Endothelial cell of umbilical vein (primary cell): ENCODE measurements at regions not wholly inside any gene's neighbourhood (a gene's known extent, or its start where the extent isn't known, plus 50 kb on each side); places are given as distances from the start of the nearest gene placed in this dataset.

Experiments
- BruUV-seq: library from RNA; stranded (reverse); fragments of 400-500 nt; replicated peaks from 2 replicates; lab custom pipeline; 2021; lab: Mats Ljungman, UMichigan
- CTCF ChIA-PET: fragments of 300-600, 350-600 bp; sonication (Branson Sonifier 250); formaldehyde crosslinking; loops from one replicate; lab custom pipeline; 2021; ENCODE audit warnings: antibody characterized with exemption, inconsistent platforms; lab: Charles Lee
- POLR2A ChIA-PET: fragments of 300-600, 350-600 bp; sonication (Branson Sonifier 250); formaldehyde crosslinking; loops from one replicate; lab custom pipeline; 2021; ENCODE audit warnings: antibody characterized with exemption, inconsistent platforms; lab: Charles Lee
- DNase-seq: peaks from one replicate; pipeline ENCODE4 v3.0.0-alpha.2; 2011; ENCODE audit warnings: low read depth, low spot score
- FAIRE-seq: peaks from 2 replicates; lab custom pipeline; 2011; peaks lifted over from hg19 to GRCh38; lab: Jason Lieb, UNC
- H2AFZ ChIP-seq: 2 replicates; pipeline ENCODE4 v1.6.0; 2012; ENCODE audit warnings: low read depth, low read length, control low read depth, inconsistent platforms
- H3K27ac ChIP-seq: 2 replicates; pipeline ENCODE4 v1.5.1; 2011; ENCODE audit warnings: low read depth, mild to moderate bottlenecking, control low read depth, low read length, moderate library complexity; ENCODE audit not compliant: insufficient read depth
- H3K27me3 ChIP-seq, 2 experiments: 2 replicates each; pipeline versions ENCODE4 v1.6.0 to v1.6.1; 2011; ENCODE audit warnings: low read length in 2 of 2, mixed read lengths in 1 of 2; ENCODE audit not compliant: control insufficient read depth in 2 of 2, insufficient read depth in 2 of 2
- H3K36me3 ChIP-seq, 2 experiments: 2 replicates in 1 of 2; 3 replicates in 1 of 2; pipeline ENCODE4 v1.5.1; 2011; ENCODE audit warnings: low read length in 2 of 2, mild to moderate bottlenecking in 1 of 2, moderate library complexity in 1 of 2; ENCODE audit not compliant: control insufficient read depth in 2 of 2, insufficient read depth in 2 of 2; ENCODE audit errors: extremely low read depth in 1 of 2
- H3K4me1 ChIP-seq: 3 replicates; pipeline ENCODE4 v1.5.1; 2011; ENCODE audit warnings: mild to moderate bottlenecking, low read length; ENCODE audit not compliant: control insufficient read depth, insufficient read depth; ENCODE audit errors: extremely low read depth
- H3K4me2 ChIP-seq: 2 replicates; pipeline ENCODE4 v1.6.1; 2011; ENCODE audit warnings: low read length, control low read depth, mixed read lengths; ENCODE audit not compliant: insufficient read depth
- H3K4me3 ChIP-seq, 3 experiments: fragments of 200-600 bp in 1 of 3; sonication (generic), shearing (Covaris generic) in 1 of 3; replicated peaks in 1 of 3; 2 replicates each; pipeline ENCODE4 v1.5.1; 2011 to 2016; ENCODE audit warnings: control low read depth in 3 of 3, low read length in 3 of 3, mild to moderate bottlenecking in 2 of 3, inconsistent platforms in 1 of 3, low read depth in 1 of 3, moderate library complexity in 1 of 3; ENCODE audit not compliant: insufficient read depth in 1 of 3
- H3K79me2 ChIP-seq: 2 replicates; pipeline ENCODE4 v1.6.0; 2012; ENCODE audit warnings: low read length, inconsistent platforms; ENCODE audit not compliant: control insufficient read depth, insufficient read depth
- H3K9ac ChIP-seq: replicated peaks from 2 replicates; pipeline ENCODE3; 2011; ENCODE audit warnings: low read length, control low read depth; ENCODE audit not compliant: insufficient read depth; ENCODE audit errors: extremely low read depth
- H3K9me1 ChIP-seq: replicated peaks from 3 replicates; pipeline ENCODE4 v1.6.0; 2011; ENCODE audit warnings: mild to moderate bottlenecking, low read length; ENCODE audit not compliant: control insufficient read depth, insufficient read depth; ENCODE audit errors: extremely low read depth
- H3K9me3 ChIP-seq: replicated peaks from 2 replicates; pipeline ENCODE4 v1.5.1; 2012; ENCODE audit warnings: low read length, inconsistent platforms; ENCODE audit not compliant: control insufficient read depth, insufficient read depth
- H4K20me1 ChIP-seq: replicated peaks from 2 replicates; pipeline ENCODE3; 2011; ENCODE audit warnings: mild to moderate bottlenecking, low read length; ENCODE audit not compliant: control insufficient read depth, insufficient read depth; ENCODE audit errors: extremely low read depth
- CTCF ChIP-seq, 2 donors: IDR thresholded peaks; 1 replicate in 1 of 2; 2 replicates in 1 of 2; pipeline ENCODE4 v1.5.1; 2011; ENCODE audit warnings: low read length in 2 of 2, mild to moderate bottlenecking in 2 of 2, moderate library complexity in 2 of 2, control low read depth in 1 of 2, inconsistent platforms in 1 of 2, low read depth in 1 of 2; ENCODE audit not compliant: insufficient read depth in 1 of 2; ENCODE audit errors: extremely low read depth in 1 of 2
- EZH2 ChIP-seq: IDR thresholded peaks from 2 replicates; pipeline ENCODE4 v1.6.1; 2012; ENCODE audit warnings: borderline replicate concordance, low read depth, mild to moderate bottlenecking, moderate library complexity, low read length, inconsistent platforms; ENCODE audit not compliant: severe bottlenecking
- FOS ChIP-seq: IDR thresholded peaks from 2 replicates; pipeline ENCODE4 v1.6.1; 2011; ENCODE audit warnings: mild to moderate bottlenecking, low read length, moderate library complexity, borderline replicate concordance; ENCODE audit not compliant: insufficient read depth
- GATA2 ChIP-seq: IDR thresholded peaks from 2 replicates; pipeline ENCODE4 v1.7.0; 2011; ENCODE audit warnings: low read depth, mild to moderate bottlenecking, moderate library complexity, mixed read lengths, low read length; ENCODE audit not compliant: insufficient read length, insufficient read depth
- JUN ChIP-seq: IDR thresholded peaks from 2 replicates; pipeline ENCODE4 v1.6.1; 2011; ENCODE audit warnings: borderline replicate concordance, low read depth; ENCODE audit not compliant: insufficient read length, insufficient read depth
- MAX ChIP-seq: IDR thresholded peaks from 2 replicates; pipeline ENCODE4 v1.6.1; 2011; ENCODE audit not compliant: insufficient read depth, insufficient read length
- MYC ChIP-seq: IDR thresholded peaks from one replicate; pipeline ENCODE4 v1.6.1; 2011; ENCODE audit warnings: mild to moderate bottlenecking, low read depth, low read length
- POLR2A ChIP-seq: IDR thresholded peaks from 2 replicates; pipeline ENCODE4 v1.6.1; 2012; ENCODE audit warnings: low read depth, mild to moderate bottlenecking, control low read depth, low read length
- POLR2AphosphoS5 ChIP-seq: IDR thresholded peaks from 2 replicates; pipeline ENCODE4 v1.6.1; 2012; ENCODE audit warnings: low read depth, mild to moderate bottlenecking, control low read depth, low read length, moderate library complexity; ENCODE audit not compliant: insufficient read depth
- dilution Hi-C: fragments of 300-500 bp; cut with MboI; formaldehyde crosslinking; loops from one replicate; pipeline ENCODE4 v1.15.0; 2019; ENCODE audit warnings: low sequenced_read_pairs; ENCODE audit not compliant: extremely low pct_ligation_motif_present
- intact Hi-C: fragments of 100-400 bp; cut with micrococcal nuclease; formaldehyde crosslinking; loops from one replicate; pipeline ENCODE4 v1.10.0; 2022

- no peak for FAIRE-seq
- POLR2A ChIA-PET, result no interaction called here
Measured at GRCh38 chr16:17755158-17755557, 284.4 kb upstream of the XYLT1 start.

More at GRCh38 chr16:17755158-17755557, 284.4 kb upstream of the XYLT1 start:
- CTCF ChIA-PET, result no interaction called here
- H3K9ac ChIP-seq, result no peak overlapping the region
- H3K36me3 ChIP-seq, result no peaks in the 10 kb centered on the region
- H2AFZ ChIP-seq, result no peak overlapping the region
- BruUV-seq, result no TSS peak
- no peaks in the 10 kb centered on the region for H3K4me1 ChIP-seq
- no peak for DNase-seq
- dilution Hi-C loops, result no loop called here
- H3K27me3 ChIP-seq, result no peaks in the 10 kb centered on the region
- H4K20me1 ChIP-seq, result no peaks in the 10 kb centered on the region
- H3K9me3 ChIP-seq, result peaks cover 3% of the 10 kb centered on the region
- no peaks in the 10 kb centered on the region for H3K79me2 ChIP-seq
- TF ChIP-seq POLR2AphosphoS5, result no peak
- TF ChIP-seq MYC, result no peak
- TF ChIP-seq CTCF (IDR thresholded peaks at IDR 0.05; ENCODE audit: extremely low read depth in 1 of 2, insufficient read depth in 1 of 2, low read depth in 1 of 2, low read length in 2 of 2), result no peak
- TF ChIP-seq MAX, result no peak
- no peak for TF ChIP-seq POLR2A
- TF ChIP-seq FOS, result no peak
- no peak for TF ChIP-seq JUN
- no peak for TF ChIP-seq GATA2
- no peak for TF ChIP-seq EZH2
- intact Hi-C loops, result no loop called here
- H3K4me2 ChIP-seq, result no peak overlapping the region
- no peak overlapping the region for H3K27ac ChIP-seq
- no peaks in the 10 kb centered on the region for H3K9me1 ChIP-seq
- H3K4me3 ChIP-seq, result no peak overlapping the region
